GM23248 (cell line): ENCODE measurements at regions not wholly inside any gene's neighbourhood (a gene's known extent, or its start where the extent isn't known, plus 50 kb on each side); places are given as distances from the start of the nearest gene placed in this dataset.
A peak's percentile ranks its signal among the peaks of the same experiment; 100 is the strongest.

ENCODE experiments used
- DNase-seq: peaks from one replicate; pipeline ENCODE4 v3.0.0-alpha.2; 2015
- H2AFZ ChIP-seq: fragments of 200-600 bp; sonication (generic); 2 replicates; pipeline ENCODE4 v1.6.1; 2016; ENCODE audit warnings: antibody characterized with exemption
- H3F3A ChIP-seq: fragments of 200-600 bp; sonication (generic); 2 replicates; pipeline ENCODE4 v1.6.1; 2016; ENCODE audit warnings: mild to moderate bottlenecking, antibody characterized with exemption, mixed run types; ENCODE audit not compliant: insufficient read depth
- H3K27ac ChIP-seq: fragments of 200-600 bp; sonication (generic); 2 replicates; pipeline ENCODE4 v1.5.1; 2016; ENCODE audit warnings: mild to moderate bottlenecking
- H3K27me3 ChIP-seq: fragments of 200-600 bp; sonication (generic); replicated peaks from 2 replicates; pipeline ENCODE4 v1.6.1; 2016; ENCODE audit warnings: mild to moderate bottlenecking; ENCODE audit not compliant: insufficient read depth
- H3K36me3 ChIP-seq: fragments of 200-600 bp; sonication (generic); 2 replicates; pipeline ENCODE4 v1.6.1; 2016; ENCODE audit warnings: low read depth, mild to moderate bottlenecking
- H3K4me1 ChIP-seq: fragments of 200-600 bp; sonication (generic); 2 replicates; pipeline ENCODE4 v1.6.1; 2016; ENCODE audit warnings: mild to moderate bottlenecking; ENCODE audit not compliant: insufficient read depth
- H3K4me2 ChIP-seq: fragments of 200-600 bp; sonication (generic); one replicate; pipeline ENCODE4 v1.6.1; 2016; ENCODE audit warnings: mild to moderate bottlenecking; ENCODE audit not compliant: unreplicated experiment
- H3K4me3 ChIP-seq: fragments of 200-600 bp; sonication (generic); 2 replicates; pipeline ENCODE4 v1.5.1; 2016; ENCODE audit warnings: mild to moderate bottlenecking
- H3K79me2 ChIP-seq: fragments of 200-600 bp; sonication (generic); 2 replicates; pipeline ENCODE4 v1.6.1; 2016; ENCODE audit warnings: mild to moderate bottlenecking; ENCODE audit not compliant: insufficient read depth
- H3K9ac ChIP-seq: fragments of 200-600 bp; sonication (generic); 2 replicates; pipeline ENCODE4 v1.6.1; 2016; ENCODE audit warnings: mild to moderate bottlenecking
- H3K9me2 ChIP-seq: fragments of 200-600 bp; sonication (generic); 2 replicates; pipeline ENCODE4 v1.6.1; 2016; ENCODE audit warnings: mixed run types, mild to moderate bottlenecking, moderate library complexity; ENCODE audit not compliant: insufficient read depth
- H3K9me3 ChIP-seq: fragments of 200-600 bp; sonication (generic); one replicate; pipeline ENCODE4 v1.6.1; 2017; ENCODE audit warnings: low read depth
- H4K20me1 ChIP-seq: fragments of 200-600 bp; sonication (generic); 2 replicates; pipeline ENCODE4 v1.6.0; 2016; ENCODE audit not compliant: insufficient read depth
- EZH2 ChIP-seq: fragments of 200-600 bp; sonication (generic); IDR thresholded peaks from 2 replicates; pipeline ENCODE4 v1.6.1; 2018; ENCODE audit warnings: antibody characterized with exemption, mild to moderate bottlenecking; ENCODE audit not compliant: insufficient read depth, poor library complexity, severe bottlenecking
- EZH2phosphoT487 ChIP-seq: fragments of 200-600 bp; sonication (generic); IDR thresholded peaks from 2 replicates; pipeline ENCODE4 v1.6.1; 2018; ENCODE audit warnings: antibody characterized with exemption, moderate library complexity, mild to moderate bottlenecking, low read depth; ENCODE audit not compliant: insufficient read depth
- WGBS, 2 experiments: methylation state at CpG; one replicate each; pipeline ENCODE4 v1.1.6; 2015 to 2017; ENCODE audit warnings: low lambda C conversion rate in 2 of 2, low coverage in 1 of 2; ENCODE audit errors: missing lambda C conversion rate in 2 of 2; 5-methylcytosine and 5-hydroxymethylcytosine counted together
- in situ Hi-C: fragments of 300-500 bp; cut with MboI; formaldehyde crosslinking; loops from 2 replicates; pipeline ENCODE4 v1.15.0; 2020

- Histone ChIP-seq H3K36me3 (no peaks in the 10 kb centered on the region), H3F3A (no peaks in the 10 kb centered on the region), H3K9me2 (no peaks in the 10 kb centered on the region), H3K79me2 (no peaks in the 10 kb centered on the region), H4K20me1 (no peaks in the 10 kb centered on the region), H3K4me3 (no peak overlapping the region), H3K4me2 (no peak overlapping the region), H2AFZ (no peak overlapping the region), H3K9me3 (no peaks in the 10 kb centered on the region), H3K27me3 (no peaks in the 10 kb centered on the region), H3K9ac (no peak overlapping the region), H3K27ac (no peak overlapping the region), H3K4me1 (no peaks in the 10 kb centered on the region)
- peak; percentile 5 for DNase-seq
- in situ Hi-C loops, result no loop called here
- TF ChIP-seq EZH2 (no peak), EZH2phosphoT487 (no peak)
- 86% methylated on average over 7 of the region's 7 CpGs for WGBS, 2 experiments
Measured at GRCh38 chr3:153666991-153667740, 454.0 kb upstream of the ARHGEF26 start.

GRCh38 chr3:153669527-153669926, 451.7 kb upstream of the ARHGEF26 start:
- H3K9ac ChIP-seq, result no peak overlapping the region

GRCh38 chr3:153670577-153670976, 450.6 kb upstream of the ARHGEF26 start:
- no peak for DNase-seq
- H2AFZ ChIP-seq, result no peak overlapping the region
- 33 to 46% methylated on average over 3 of the region's 3 CpGs for WGBS, 2 experiments
- H3K4me3 ChIP-seq, result no peak overlapping the region
- in situ Hi-C loops, result no loop called here
- H3K79me2 ChIP-seq, result no peaks in the 10 kb centered on the region
- H3K4me1 ChIP-seq, result no peaks in the 10 kb centered on the region
- H3K27me3 ChIP-seq, result no peaks in the 10 kb centered on the region
- no peaks in the 10 kb centered on the region for H3F3A ChIP-seq
- H3K27ac ChIP-seq, result no peak overlapping the region
- H3K4me2 ChIP-seq, result no peak overlapping the region
- TF ChIP-seq EZH2 (no peak), EZH2phosphoT487 (no peak)
- no peaks in the 10 kb centered on the region for H3K9me2 ChIP-seq
- no peaks in the 10 kb centered on the region for H3K36me3 ChIP-seq
- H4K20me1 ChIP-seq, result no peaks in the 10 kb centered on the region
- no peaks in the 10 kb centered on the region for H3K9me3 ChIP-seq
- no peak overlapping the region for H3K9ac ChIP-seq

More at GRCh38 chr3:153669527-153669926, 451.7 kb upstream of the ARHGEF26 start:
- DNase-seq, result peak; percentile 8
- no peaks in the 10 kb centered on the region for H3F3A ChIP-seq
- H3K4me3 ChIP-seq, result no peak overlapping the region
- in situ Hi-C loops, result no loop called here
- H4K20me1 ChIP-seq, result no peaks in the 10 kb centered on the region
- WGBS, 2 experiments, result 84 to 95% methylated on average over 3 of the region's 3 CpGs
- no peaks in the 10 kb centered on the region for H3K9me3 ChIP-seq
- no peak overlapping the region for H2AFZ ChIP-seq
- H3K27ac ChIP-seq, result no peak overlapping the region
- no peak overlapping the region for H3K4me2 ChIP-seq
- H3K4me1 ChIP-seq, result no peaks in the 10 kb centered on the region
- no peaks in the 10 kb centered on the region for H3K79me2 ChIP-seq
- H3K36me3 ChIP-seq, result no peaks in the 10 kb centered on the region
- H3K9me2 ChIP-seq, result no peaks in the 10 kb centered on the region
- no peaks in the 10 kb centered on the region for H3K27me3 ChIP-seq
- no peak for TF ChIP-seq EZH2phosphoT487
- TF ChIP-seq EZH2, result no peak

- Histone ChIP-seq H3K9me3 (no peaks in the 10 kb centered on the region), H3F3A (no peaks in the 10 kb centered on the region), H3K9ac (no peak overlapping the region), H3K79me2 (no peaks in the 10 kb centered on the region), H3K27ac (no peak overlapping the region), H3K4me2 (no peak overlapping the region), H3K4me3 (no peak overlapping the region), H3K9me2 (no peaks in the 10 kb centered on the region), H2AFZ (no peak overlapping the region), H3K27me3 (no peaks in the 10 kb centered on the region), H3K36me3 (no peaks in the 10 kb centered on the region), H3K4me1 (no peaks in the 10 kb centered on the region), H4K20me1 (no peaks in the 10 kb centered on the region)
- 30 to 35% methylated on average over 2 of the region's 2 CpGs for WGBS, 2 experiments
- DNase-seq, result no peak
- no peak for TF ChIP-seq EZH2phosphoT487
- TF ChIP-seq EZH2, result no peak
- in situ Hi-C loops, result no loop called here
Measured at GRCh38 chr3:153673853-153674252, 447.3 kb upstream of the ARHGEF26 start.
